SH-SY5Y (cell line): ENCODE measurements at regions not wholly inside any gene's neighbourhood (a gene's known extent, or its start where the extent isn't known, plus 50 kb on each side); places are given as distances from the start of the nearest gene placed in this dataset.
A peak's percentile ranks its signal among the peaks of the same experiment; 100 is the strongest.

Experiments
- GATA2 ChIP-seq: IDR thresholded peaks from 2 replicates; pipeline ENCODE4 v1.6.1; 2011; ENCODE audit warnings: mild to moderate bottlenecking, low read depth, low read length
- GATA3 ChIP-seq: IDR thresholded peaks from 2 replicates; pipeline ENCODE4 v1.6.1; 2011; ENCODE audit warnings: low read depth, mild to moderate bottlenecking, low read length, moderate library complexity

DNA sequence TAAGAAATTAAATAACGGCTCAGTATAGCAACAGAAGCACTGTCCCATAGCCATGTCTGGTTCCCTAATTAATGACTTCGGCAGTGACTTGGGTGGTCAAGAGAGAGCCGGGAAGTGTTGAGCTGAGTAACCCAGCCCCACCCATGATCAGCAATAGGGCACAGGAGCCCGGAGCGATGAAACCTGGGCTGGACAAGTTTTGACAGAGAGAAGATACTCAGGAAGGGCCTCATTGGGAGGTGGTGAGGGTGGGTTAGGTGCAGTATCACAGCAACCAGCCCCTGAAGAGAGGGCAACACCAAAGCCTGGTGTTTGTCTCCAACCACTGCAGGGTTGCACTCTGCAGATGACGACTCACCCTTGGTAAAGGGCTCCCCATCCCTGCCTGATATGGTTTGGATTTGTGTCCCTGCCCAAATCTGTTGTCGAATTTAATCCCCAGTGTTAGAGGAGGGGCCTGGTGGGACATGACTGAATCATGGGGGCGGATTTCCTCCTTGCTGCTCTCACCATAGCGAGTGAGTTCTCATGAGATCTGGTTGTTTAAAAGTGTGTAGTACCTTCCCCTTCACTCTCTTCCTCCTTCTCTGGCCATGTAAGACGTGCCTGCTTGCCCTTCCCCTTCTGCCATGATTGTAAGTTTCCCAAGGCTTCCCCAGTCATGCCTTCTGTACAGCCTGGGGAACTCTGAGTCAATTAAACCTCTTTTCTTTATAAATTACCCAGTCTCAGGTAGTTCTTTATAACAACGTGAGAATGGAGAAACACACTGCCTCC, 124.9 kb upstream of the MED13L start:
- TF ChIP-seq GATA2, result no peak
- no peak for TF ChIP-seq GATA3

DNA sequence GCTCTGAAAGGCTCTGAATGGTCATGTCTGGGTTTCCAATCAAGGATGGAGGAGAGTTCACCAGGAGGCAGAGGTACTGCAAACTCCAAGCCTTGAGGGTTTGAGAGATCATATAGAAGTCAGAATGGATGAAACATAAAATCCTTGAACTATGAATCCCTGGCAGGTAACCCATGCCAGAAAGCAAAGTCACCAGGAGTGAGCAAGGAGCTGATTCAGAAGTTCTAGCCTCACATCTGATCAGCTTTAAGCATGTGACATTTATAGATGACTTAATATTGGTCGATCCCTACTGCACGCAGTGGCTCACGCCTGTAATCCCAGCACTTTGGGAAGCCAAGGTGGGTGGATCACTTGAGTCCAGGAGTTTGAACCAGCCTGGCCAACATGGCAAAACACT, 126.1 kb upstream of the MED13L start:
- TF ChIP-seq GATA2 (no peak), GATA3 (no peak)

DNA sequence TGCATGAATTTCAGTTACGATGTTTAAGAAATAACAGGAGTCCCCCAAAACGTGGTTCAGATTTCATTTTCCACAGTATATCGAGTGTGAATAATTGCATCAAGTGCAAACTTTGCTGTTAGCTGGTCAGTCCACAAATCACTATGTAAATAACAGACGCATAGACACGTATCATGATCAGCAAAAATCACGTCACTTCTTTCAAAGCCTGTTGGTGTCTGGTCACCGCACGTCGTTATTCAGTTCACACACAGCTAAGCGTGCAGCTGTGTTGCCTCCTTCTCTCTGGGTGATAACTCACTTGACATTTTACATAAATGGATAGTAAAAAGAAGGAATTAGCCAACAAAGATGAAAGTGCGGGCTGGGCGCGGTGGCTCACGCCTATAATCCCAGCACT, 126.8 kb upstream of the MED13L start:
- TF ChIP-seq GATA3 (no peak), GATA2 (no peak)

DNA sequence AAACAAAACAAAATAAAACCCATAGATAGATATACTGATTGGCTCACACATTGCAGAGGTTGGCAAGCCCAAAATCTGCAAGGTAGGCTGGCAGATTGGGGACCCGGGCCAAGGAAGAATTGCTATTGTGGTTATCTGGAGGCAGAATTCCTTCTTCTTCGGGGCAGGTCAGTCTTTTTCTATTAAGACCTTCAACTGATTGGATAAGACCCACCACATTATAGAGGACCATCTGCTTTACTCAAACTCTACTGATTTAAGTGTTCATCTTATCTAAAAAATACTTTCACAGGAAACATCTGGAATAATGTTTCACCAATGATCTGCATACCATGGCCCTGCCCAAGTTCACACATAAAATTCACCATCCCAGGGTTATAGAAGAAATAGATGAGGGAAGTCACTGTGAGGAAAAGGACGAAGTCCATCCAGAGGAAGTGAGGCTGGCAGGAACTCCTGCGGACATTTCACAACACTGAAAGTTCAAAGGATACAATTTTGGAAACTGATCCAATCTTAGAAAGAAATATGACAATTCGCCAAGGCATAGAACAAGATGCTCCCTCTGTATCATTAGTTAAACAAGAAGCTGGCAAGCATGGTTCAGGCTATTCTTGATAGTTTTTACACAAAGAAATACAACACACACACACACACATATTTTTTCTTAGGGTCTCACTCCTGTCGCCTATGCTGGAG, 127.6 kb upstream of the MED13L start:
- TF ChIP-seq GATA3 (no peak), GATA2 (no peak)

DNA sequence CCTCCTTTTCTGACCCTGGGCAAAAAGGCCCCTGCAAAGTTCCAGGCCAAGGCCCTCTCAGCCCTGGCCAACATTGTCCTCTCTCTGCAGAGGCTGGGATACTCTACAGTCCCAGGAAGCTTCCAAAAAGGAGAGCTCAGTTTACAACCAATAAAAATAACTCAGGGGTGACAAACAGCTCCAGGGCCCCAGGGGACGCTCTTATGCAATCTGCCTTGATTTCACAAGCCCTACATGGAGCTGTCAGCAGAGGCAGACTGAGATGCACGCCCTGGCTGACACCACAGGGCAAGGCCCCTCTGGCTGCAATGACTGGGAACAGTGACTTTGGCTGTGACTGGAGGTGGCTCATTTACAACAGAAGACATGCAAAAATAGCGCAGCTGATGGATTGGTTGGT, 129.0 kb upstream of the MED13L start:
- TF ChIP-seq GATA2, result no peak
- no peak for TF ChIP-seq GATA3

DNA sequence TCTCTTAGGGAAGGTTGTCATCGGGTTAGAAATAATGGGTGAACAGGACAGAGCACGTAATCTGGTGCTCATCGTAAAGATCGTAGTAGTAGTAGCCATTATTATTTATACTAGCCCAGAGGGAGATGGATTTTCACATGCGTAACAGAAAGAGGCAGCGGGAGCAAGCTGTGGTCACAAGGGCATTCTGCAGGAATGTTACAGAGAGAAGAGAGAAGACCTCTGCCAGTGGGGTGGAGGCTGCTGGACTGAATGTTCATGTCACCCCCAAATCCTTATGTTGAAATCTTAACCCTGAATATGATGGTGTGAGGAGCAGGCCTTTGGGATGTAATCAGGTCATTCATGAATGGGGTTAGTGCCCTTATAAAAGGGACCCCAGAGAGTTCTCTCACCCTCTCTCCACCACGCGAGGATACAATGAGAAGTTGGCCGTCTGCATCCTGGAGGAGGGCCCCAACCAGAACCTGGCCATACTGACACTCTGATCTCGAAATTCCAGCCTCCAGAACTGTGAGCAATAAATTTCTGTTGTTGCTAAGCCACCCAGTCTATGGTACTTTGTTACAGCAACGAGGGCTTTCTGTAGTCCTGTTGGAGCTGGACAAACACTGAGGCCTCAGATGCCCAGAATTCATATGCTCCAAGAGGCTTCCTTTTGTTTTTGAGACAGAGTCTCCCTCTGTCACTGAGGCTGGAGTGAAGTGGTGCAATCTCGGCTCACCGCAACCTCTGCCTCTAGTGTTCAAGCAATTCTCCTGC, 131.2 kb upstream of the MED13L start:
- TF ChIP-seq GATA3 (no peak), GATA2 (no peak)

DNA sequence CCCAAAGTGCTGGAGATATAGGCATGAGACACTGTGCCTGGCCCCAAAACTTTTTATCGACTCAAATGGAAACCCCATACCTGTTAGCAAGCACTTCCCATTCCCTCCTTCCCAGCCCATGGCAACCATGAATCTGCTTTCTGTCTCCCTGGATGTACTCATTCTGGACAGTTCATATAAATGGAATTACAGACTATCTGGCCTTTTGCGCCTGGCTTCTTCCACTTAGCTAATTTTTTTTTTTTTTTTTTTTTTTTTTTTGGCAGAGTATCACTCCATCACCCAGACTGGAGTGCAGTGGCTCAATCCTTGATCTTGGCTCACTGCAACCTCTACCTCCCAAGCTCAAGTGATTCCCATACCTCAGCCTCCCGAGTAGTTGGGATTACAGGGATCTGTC, 134.5 kb upstream of the MED13L start:
- TF ChIP-seq GATA2 (peak; percentile 15; the same call in 1 of the 2 replicates), GATA3 (no peak)

DNA sequence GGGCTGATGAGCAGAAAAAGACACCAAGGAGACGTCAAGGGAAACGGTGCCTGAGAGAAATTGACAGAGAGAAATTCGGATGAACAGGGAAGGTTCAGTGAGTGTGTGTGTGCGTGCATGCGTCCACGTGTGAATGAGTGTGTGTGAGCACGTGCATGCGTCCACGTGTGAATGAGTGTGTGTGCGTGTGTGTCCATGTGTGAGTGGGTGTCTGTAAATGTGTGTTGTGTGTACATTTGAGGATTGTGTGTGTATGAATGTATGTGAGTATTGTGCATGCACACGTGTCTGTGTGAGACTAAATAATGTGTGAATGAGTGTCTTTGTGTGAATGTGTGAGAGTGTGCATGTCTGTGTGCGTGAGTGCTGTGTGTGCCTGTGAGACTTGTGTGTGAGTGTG, 137.4 kb upstream of the MED13L start:
- no peak for TF ChIP-seq GATA3
- TF ChIP-seq GATA2, result no peak

DNA sequence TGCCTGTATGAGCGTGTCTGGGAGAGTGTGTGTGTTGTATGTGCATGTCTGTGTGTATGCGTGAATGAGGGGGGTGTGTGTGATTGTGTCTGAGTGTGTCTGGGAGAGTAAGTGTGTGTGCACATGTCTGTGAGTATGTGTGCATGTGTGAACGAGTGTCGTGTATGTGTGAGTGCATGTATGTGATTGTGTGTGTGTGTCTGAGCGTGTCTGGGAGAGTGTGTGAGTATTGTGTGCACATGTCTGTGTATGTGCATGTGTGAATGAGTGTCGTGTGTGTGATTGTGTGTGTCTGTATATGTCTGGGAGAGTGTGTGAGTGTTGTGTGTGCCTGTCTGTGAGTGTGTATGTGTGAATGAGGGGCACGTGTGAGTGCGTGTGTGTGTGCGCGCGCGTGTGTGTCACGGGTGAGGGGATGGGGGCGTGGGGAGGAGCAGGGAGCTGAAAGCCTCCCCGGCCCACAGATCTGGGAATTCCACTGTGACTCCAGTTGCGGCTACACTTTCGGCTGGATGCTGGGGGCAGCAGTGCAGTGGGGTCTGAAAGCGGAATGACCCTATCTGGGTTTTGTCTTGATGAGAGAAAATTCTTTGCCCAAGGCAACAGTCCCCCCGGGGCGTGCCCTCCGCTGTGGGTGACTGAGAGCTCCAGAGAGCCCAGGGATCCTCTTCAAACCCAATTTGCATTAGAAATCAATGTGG, 138.1 kb upstream of the MED13L start:
- TF ChIP-seq GATA2 (no peak), GATA3 (no peak)

DNA sequence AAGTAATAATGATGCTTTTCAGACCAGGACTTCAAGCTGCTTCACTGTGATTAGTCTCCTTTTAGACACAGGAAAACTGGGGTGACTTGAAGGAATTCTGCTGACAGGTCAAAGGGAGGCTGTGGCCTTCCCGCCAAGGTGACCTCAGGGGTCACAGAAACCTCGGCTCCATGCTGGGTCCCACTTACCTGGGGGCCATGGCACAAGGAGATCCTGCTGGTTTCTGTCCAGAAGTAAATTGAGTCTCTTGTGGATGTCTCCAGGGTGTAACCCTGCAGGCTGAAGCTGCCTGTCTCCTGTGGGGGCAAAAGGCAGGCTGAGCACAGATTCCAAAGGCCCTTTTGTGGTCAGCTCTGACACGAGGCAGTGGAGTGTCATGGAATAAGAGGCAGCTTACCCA, 138.7 kb upstream of the MED13L start:
- no peak for TF ChIP-seq GATA3
- TF ChIP-seq GATA2, result no peak

DNA sequence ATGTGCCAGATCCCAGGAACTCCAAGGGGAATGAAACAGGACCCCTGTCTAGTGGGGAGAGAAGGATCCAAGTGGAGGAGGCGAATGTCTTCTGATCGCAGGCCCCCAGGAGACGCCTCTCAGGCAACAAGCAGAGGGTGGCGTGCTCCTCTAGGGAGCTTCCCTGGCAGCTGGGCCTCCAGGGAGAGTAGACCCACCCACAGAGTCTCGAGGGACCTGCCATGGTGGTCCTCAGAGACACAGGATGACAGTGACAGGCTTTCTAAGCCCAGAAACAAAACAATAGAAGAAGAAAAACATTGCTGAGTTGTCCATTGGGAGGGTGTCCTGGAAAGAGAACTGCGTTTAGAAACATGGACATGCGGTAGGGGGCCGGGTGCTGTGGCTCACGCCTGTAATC, 140.6 kb upstream of the MAP1LC3B2 start:
- TF ChIP-seq GATA2 (no peak), GATA3 (no peak)

DNA sequence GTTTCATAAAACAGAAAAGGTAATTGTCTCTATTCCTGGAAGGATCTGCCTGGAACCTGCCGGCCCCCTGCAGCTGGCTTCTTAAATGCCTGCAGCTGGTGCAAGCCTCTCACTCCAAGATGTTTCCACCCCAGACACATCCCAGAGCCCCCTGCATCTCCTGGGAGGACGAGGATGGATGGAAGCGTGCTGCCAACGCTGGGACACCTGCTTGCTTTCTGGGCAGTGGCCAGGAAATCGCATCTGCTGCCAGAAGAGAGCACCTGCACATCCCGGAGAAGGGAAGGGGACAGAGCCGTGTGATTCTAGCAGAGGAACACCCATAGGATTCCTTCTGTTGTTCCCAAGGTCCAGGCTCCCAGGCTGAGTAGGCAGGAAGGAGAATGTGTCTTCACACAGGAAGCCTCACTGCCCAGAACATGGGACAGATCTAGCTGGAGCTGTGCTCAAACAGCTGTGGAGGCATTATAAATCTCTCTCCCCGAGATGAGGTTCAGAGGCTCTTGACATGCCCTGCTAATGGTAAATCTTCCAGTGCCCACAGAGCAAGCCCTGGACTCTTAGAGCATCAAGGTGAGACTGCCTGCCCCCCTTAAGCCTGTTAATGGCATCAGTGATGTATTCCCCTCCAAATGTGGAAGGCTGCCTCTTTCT, 138.8 kb upstream of the MAP1LC3B2 start:
- TF ChIP-seq GATA3 (no peak), GATA2 (no peak)

DNA sequence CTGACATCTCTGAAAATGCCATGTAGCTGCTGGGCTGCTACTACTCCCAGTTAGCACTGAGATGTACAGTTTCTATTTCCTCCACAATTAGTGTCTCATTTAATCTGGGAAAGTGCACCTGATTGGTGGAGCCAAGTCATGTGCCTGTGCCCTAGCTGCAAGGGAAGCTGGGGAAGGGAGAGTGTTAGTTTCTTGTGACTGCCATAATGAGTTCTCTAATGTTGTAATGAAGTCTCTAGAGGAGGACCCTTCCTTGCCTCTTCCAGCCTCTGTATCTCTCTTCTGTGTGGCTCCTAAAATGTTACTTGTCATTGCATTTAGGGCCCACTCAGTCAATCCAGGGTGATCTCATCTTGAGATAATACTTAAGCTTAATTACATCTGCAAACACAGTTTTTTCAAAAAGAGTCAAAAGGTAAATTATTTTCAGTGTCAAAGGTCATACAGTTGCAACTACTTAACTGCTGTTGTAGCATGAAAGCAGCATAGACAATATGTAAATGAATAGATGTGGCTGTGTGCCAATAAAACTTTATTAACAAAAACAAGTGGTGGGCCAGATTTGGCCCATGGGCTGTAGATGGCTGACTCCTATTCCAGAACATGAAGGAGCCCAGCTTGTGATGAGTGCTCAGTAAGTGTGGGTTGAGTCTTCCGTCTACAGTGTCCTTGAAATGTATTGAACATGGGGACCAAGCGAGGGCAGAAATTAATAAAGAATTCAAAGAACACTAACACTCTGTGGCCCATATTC, 137.2 kb upstream of the MAP1LC3B2 start:
- no peak for TF ChIP-seq GATA3
- TF ChIP-seq GATA2, result no peak

DNA sequence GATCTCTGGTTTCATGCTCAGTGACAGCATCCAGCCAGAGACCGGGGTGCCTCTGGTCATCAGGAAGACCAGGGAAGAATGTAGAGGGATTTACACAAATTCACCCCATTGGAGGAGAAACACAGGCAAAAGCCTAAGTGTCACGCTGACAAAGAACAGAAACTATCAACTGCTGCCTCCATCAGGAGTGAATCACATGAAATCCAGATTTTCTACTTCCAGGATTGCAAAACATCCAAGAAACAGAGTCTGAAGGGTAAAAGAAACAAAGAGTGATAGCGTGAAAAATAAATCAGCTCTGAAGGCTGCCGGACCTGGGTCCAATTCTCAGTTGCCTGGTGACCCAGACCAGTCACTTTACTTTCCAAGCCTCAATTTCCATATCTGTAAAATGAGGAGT, 136.1 kb upstream of the MAP1LC3B2 start:
- TF ChIP-seq GATA3 (no peak), GATA2 (no peak)
